ENCODE measurements at regions not wholly inside any gene's neighbourhood (a gene's known extent, or its start where the extent isn't known, plus 50 kb on each side); places are given as distances from the start of the nearest gene placed in this dataset.
A peak's percentile ranks its signal among the peaks of the same experiment; 100 is the strongest.

GRCh38 chr3:18828637-18829036, 319.7 kb upstream of the KCNH8 start:
- no peak for DNase-seq (ENCODE audit: low read depth in 2 of 2)

DNA sequence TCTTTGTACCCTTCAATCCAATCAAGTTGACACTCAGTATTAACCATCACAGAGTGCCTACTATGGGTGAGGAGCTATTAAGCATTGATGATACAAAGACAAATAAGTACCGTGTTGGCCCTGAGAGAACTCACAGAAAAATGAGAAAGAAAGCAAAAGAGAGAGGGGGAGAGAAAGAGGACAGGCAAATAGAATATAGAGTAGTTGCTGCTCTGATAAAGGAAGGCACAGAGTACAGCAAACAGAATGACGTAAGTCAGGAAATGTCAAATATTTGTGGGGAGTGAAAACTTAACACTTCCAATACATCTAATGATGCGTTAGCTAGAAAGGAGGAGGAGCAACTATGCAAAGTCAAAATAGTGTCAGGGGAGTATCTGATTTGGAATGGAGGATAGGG, 320.6 kb upstream of the KCNH8 start:
- DNase-seq (ENCODE audit: low read depth in 2 of 2), result no peak

- no peak for DNase-seq (ENCODE audit: low read depth in 2 of 2)
Measured at GRCh38 chr3:18825665-18826064, 322.6 kb upstream of the KCNH8 start.

DNA sequence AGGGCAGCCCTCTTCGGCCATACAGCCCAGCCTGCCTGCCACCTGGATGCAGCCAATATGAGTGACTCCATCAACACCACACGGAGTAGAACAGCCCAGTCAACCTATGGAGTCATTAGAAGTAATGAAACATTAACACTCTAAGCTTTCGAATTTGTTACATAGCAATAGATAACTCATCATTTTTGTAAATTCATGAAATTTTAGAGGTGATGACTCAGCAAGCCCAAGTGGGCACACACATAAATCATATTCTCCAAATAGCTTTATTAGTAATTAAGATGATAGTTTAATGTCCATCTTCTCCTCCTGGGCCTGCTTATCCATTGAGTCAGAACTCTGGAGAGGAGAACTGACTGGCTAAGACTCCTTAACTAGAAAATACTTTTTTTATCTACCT, 335.0 kb upstream of the KCNH8 start:
- DNase-seq (ENCODE audit: low read depth in 2 of 2), result no peak

DNA sequence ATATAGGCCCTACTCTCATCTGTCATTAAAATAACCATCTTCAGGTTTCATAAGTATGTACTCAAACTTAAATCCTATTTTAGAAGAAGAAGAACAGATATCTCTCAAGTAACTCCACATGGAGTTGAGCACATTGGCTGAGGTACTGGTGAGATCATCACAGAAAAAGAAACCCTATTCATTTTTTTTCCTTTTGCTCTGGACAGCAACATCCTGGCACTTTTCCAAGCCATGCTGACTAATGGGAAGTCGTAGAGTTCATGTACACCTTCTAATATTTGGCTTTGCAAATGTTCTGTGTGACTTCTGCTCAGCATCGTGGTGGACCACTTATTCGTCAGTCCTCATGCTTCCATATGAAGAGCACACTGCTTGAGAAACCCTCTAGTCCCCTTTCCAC, 336.0 kb upstream of the KCNH8 start:
- peak in 1 of 2 experiments; percentile 4 for DNase-seq (ENCODE audit: low read depth in 2 of 2)

DNA sequence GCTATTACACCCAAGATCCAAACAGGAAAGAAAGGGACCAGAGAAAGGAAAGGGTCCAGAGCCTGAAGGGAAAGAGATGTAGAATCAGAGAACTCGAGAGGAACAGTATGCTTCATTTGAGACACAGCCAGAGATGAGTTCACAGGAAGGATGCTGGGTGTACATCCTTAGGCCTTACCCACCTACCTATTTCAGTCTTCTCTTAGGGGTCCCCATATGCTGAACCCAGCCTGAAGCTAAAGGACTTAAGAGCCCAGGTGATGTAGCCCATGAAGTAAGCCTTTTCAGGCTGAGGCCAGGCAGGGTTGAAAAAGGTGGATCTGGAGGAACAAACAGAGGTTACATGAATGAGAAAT, 338.0 kb upstream of the KCNH8 start:
- DNase-seq (ENCODE audit: low read depth in 2 of 2), result no peak

DNA sequence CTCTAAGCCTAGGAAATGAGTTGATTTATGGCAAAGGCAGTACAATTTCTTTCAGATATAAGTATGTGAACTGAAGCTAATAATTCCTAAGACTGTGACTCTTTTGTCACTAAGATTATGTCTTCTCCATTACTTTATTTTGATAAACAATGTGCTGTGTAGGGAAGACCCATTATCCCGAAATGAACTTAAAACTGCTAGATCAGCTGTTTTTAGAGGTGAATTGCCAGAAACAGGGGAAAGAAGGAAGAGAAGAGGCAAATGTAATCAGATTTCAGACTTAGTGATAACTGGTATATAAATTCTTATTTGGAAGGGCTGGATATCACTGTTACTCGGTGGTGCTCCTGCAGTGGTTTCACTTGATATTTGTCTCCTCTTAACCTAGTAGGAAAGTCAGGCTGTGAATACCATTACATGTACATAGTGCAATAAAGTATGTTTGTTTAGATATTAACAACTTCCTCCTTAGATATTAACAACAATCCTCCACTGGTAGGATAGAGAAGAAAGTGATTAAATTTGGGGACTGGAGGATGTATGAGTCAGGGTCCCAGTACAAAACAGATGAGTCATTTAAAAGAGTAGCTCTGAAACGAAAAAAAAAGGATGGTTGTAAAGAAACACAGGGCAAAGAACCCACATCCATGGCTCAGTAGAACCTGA, 338.5 kb upstream of the KCNH8 start:
- DNase-seq (ENCODE audit: low read depth in 2 of 2), result no peak

DNA sequence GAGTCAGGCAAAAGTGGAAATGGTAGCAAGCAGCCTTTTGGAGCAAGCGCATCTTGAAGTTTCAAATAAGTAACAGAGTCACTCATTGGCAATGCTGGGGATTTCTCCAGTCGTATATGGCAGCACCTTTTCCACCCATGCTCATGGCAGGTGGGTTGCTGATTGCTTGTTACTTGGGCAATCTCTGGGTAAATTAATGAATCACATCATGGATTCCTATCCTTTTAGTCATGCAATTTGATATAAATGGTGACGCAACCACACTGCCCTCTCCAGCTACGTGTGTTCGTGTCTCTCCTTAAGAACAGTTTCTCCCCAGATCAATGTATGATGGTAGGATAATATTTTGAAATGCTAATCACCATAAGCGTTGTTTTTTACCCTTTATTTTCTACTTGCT, 339.9 kb upstream of the KCNH8 start:
- DNase-seq (ENCODE audit: low read depth in 2 of 2), result no peak

DNA sequence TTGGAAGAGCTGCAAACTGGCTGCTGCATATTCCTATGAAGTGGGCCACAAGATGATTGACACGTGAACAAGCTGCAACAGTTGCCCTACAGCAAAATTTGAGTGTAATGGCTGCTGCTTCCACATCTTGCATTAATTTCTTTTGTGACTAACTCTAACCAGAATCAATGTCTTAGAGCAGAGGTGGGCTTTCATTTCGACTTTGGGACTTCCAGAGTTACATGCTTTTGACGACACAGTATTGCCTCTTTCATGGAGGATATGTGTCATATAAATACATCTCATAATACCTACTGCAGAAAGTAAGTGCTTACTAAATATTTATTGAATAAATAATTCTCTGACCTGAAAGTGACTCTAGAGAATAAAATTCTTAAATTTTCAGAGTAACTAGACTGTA, 340.7 kb upstream of the KCNH8 start:
- DNase-seq (ENCODE audit: low read depth in 2 of 2), result no peak

GRCh38 chr3:18806633-18807032, 341.7 kb upstream of the KCNH8 start:
- DNase-seq (ENCODE audit: low read depth in 2 of 2), result no peak

DNA sequence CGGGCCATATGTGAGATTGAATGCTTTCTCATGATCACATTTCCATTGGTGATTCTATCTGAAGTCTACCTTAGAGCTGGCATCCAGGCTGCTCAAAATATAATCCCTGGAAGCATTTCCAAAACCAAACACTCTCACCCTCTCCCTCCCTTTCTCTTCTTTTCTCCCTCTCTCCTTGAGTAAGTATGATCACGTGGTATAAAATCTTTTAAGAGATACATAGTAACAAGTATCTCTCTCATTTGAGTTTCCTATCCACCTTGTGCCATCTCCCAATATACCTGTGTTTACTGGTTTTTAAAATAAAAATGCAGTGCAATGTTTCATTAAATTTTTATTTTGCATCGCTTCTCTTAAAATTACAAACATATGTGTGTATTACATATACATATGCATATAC, 350.9 kb upstream of the KCNH8 start:
- no peak for DNase-seq (ENCODE audit: low read depth in 2 of 2)

DNA sequence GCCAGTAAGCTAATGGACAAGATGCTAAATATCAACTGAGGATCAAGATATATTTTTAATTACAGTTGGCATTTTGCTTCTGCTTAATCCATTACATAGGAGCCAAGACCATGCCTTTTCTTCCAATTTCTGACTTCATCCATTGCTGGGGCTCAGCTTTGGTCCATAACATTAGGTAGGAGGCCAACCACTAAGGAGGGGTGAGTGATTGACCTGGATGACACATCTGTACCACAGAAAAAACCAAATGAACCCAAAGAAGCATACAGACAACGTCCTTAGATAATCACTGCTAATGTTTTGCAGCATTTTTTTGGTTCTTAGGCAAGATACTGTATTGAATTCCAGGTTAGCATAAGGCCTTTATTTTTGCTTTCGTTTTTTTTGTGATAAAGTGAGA, 353.2 kb upstream of the KCNH8 start:
- DNase-seq (ENCODE audit: low read depth in 2 of 2), result no peak

DNA sequence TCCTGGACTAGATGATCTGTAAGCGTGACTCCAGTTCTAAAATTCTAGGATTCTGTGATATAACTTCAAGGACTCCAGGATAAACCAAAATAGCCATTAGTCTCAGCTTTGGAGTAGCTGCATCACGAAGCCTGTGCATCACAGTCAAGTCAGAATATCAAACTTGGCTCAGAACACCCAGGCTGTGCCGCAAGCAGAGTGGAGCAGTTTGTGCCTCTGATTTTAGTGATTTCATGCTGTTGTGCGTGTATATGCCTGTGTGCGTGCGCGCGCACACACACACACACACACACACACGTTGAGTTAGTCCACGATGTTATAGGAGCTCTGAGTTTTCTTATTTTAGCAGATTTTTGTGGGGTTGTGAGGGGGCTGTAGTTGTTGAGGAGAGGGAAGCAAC, 356.6 kb upstream of the KCNH8 start:
- DNase-seq (ENCODE audit: low read depth in 2 of 2), result no peak

DNA sequence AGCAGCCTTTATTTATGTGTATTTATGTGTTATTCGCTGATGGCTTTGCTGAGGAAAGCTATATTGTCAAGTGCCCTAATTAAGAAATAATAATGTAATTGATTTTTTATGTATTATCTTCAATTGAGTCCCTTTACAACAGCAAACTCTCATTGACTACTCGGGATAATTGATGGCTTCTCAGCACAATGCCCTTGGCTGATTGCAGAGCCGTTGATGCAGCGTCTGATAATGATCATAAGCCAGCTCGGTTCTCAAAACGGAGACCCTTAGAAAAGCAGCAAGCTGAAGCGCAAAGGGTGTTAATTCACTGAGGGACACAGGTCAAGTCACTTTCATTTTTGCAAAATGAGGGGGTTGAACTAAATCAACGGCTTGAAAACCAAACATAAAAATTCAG, 357.1 kb upstream of the KCNH8 start:
- DNase-seq (ENCODE audit: low read depth in 2 of 2), result no peak

DNA sequence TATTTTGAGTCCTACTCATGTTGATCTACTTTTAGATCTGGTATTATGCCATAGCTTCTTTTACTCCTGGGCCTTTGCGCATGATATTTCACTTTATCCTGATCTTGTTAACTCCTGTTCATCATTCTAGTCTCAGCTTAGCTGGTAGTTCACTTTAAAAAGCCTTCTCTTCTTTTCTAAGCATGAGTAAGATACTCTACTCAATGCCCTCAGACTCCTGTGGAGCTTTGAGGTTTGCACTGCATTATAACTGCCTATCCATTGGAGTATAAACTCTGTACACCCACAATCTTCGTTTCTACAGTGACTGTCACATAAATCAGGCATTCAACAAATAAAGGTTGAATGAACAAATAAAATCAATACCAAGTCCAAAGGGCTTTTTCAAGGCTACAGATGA, 357.9 kb upstream of the KCNH8 start:
- no peak for DNase-seq (ENCODE audit: low read depth in 2 of 2)

DNA sequence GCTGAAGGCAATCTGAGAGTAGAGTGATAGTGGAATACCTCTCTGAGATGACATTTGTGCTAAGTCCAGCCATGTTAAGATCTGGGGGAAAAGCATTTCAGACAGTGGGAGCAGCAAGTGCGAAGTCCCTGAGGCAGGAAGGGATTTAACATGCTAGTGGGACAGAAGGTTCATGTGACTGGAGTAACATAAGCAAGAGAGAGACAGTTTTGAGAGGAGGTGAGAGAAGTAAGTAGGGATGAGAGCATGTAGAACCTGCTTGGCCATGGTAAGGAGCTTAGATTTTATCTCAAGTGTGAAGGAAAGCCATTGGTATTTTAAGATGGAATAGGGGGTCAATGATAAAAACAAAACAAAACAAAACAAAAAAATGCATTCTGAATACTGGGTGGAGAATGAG, 358.6 kb upstream of the KCNH8 start:
- no peak for DNase-seq (ENCODE audit: low read depth in 2 of 2)

GRCh38 chr3:18787441-18787840, 360.9 kb upstream of the KCNH8 start:
- DNase-seq (ENCODE audit: low read depth in 2 of 2), result no peak

- DNase-seq (ENCODE audit: low read depth in 2 of 2), result no peak
Measured at GRCh38 chr3:18786650-18787323, 361.5 kb upstream of the KCNH8 start.

DNA sequence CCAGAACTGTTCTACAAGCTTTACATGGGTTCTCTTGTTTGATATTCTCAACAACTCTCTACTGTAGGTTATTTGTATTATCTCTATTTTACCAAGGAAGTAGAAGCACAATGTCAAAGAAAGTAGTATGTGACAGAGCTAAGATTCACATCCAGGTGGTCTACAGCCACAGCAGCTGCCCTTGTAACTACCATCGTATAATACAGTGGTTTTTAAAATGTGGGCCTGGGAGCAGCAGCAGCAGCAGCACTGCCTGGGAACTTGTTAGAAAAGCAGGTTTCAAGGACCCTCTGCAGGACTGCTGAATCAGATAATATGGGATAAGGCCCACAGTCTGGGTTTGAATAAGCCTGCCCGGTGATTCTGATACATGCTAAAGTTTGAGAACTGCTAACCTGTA, 357.1 kb upstream of the SATB1 start:
- DNase-seq (ENCODE audit: low read depth in 2 of 2), result no peak

DNA sequence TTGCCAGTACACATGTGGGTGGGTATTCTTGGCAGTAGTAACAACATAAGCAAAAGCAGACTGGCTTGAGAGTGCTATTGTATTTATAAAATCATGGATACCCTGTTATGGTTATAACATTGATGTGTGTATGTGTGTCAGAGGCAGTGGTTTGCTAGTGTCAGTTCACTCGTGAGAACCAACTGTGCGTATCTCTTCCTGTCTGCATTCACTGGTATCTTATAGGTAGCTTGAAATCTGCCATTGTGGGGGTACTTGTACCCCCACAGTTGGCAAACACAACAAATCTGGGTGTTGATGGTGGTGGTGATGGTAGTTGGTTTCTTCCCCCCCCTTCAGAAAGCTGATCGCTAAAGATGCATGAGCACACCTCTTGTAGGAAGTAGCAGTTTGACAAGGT, 355.8 kb upstream of the SATB1 start:
- DNase-seq (ENCODE audit: low read depth in 2 of 2), result no peak

GRCh38 chr3:18779704-18780103, 354.6 kb upstream of the SATB1 start:
- no peak for DNase-seq (ENCODE audit: low read depth in 2 of 2)

DNA sequence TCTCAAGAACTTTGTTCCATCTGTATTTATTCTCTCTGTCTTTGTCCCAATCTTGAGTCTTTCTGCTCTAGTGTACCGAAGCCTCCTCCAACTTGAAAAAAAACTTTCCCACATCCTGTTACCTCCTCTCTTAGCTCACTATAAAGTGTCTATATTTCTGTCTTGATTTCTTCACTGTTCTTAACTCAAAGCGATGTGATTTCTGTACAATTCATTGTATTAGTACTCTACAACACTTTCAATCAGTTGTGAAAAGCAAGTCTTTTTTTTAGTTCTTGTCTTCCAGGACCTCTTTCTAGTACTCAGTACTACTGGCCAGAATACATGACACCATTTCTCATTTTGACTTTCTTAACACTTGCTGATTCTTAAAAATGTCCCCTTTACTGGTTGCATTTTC, 353.5 kb upstream of the SATB1 start:
- no peak for DNase-seq (ENCODE audit: low read depth in 2 of 2)

DNA sequence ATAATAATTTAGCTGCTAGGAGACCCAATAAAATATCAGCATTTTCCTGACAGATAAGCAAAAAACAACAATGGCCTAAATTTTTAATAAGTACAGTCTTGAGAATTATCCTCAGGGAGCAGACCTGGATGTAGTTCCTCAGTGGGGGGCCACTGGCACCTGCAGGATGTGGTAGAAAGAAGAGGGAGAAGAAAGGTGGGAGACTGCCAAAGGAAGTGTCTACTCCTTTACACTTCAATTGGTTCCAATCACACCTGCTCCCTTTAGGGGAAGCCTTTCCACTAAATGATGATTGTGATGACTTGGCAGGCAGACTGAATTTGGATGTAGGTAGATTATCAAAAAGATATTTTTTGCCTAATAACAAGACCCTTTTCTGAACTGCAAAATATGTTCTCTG, 353.0 kb upstream of the SATB1 start:
- no peak for DNase-seq (ENCODE audit: low read depth in 2 of 2)

- no peak for DNase-seq (ENCODE audit: low read depth in 2 of 2)
Measured at GRCh38 chr3:18775501-18775900, 350.4 kb upstream of the SATB1 start.

Data from fibroblast of skin of left quadriceps (primary cell).